SW480 (cell line): ENCODE measurements at regions not wholly inside any gene's neighbourhood (a gene's known extent, or its start where the extent isn't known, plus 50 kb on each side); places are given as distances from the start of the nearest gene placed in this dataset.
"Not testable (repeated sequence)": the region's sequence is repeated elsewhere in the genome, so short reads cannot be mapped to it uniquely, and the experiment has no call there.

Experiments used
- DNase-seq: peaks from one replicate; pipeline ENCODE4 v3.0.0-alpha.2; 2016; ENCODE audit warnings: low spot score

DNA sequence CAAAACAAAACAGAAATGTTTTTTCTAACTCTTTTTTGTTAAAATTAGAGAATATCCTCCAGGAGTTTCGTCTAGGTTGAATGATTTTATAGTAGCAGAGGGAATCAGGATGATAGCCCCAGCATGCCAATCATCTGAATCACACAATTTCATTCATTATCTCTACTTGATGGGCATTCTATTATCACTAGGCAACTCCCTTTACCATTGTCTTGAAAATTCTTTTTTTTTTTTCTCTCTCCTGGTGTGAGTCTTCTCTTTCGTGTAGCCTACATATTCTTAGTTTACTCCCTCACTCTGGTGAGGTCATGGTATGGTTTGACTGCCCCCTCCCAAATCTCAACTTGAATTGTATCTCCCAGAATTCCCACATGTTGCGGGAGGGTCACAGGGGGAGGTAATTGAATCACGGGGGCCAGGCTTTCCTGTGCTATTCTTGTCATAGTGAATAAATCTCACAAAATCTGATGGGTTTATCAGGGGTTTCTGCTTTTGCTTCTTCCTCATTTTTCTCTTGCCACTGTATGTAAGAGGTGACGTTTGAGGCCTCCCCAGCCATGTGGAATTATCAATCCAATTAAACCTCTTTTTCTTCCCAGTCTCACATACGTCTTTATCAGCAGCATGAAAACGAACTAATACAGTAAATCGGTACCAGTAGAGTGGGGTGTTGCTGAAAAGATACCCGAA lies 105.0 kb downstream of the OTUD1 start:
- no peak for DNase-seq

- not testable (repeated sequence) for DNase-seq
Measured at GRCh38 chr10:23545866-23546265, 107.0 kb downstream of the OTUD1 start.

- DNase-seq: no peak
Measured at GRCh38 chr10:23556727-23557440, 118.0 kb downstream of the OTUD1 start.

DNA sequence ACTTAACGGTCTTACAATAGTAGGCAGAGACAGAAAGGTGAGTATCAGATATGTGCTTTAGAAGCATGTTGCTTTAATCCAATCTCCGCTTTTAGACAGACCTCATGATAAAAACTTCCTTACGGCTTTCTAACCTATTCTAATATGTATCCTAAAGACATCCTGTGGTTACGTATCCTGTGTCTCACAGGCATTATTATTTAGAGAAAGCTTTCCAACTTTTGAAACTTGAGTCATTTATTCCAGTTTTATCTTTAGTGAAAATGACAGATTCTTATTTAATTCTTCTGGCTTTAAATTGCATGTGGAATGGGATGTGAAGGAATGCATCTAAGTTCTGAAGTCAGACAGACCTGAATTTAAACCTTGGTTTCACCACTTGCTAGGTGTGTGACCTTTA lies 118.9 kb downstream of the OTUD1 start:
- no peak for DNase-seq

DNA sequence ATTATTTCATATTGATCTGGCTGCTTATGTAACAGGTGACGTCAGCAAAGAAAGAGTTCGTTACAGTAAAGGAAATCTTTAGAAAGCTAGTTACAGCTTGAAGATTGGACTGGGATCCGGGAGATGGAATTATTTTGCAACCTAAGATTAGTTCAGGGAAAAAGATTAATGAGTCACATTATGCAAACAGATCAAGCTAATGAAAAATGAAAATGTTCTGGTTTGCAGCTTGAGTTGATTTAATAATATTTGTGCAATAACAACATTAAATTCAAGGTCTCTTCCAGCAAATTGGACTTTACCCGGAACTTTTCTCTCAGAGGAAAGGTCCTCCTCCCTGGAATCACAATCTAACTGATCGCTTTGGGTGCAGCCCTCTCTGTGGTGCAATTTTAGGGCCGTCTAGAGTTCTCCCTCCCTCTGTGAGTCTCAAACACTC lies 119.5 kb downstream of the OTUD1 start:
- DNase-seq: no peak

GRCh38 chr10:23568996-23569395 lies 130.1 kb downstream of the OTUD1 start:
- DNase-seq: no peak

- no peak for DNase-seq
Measured at GRCh38 chr10:23571884-23572283, 133.0 kb downstream of the OTUD1 start.

- DNase-seq: no peak
Measured at GRCh38 chr10:23581906-23582450, 143.1 kb downstream of the OTUD1 start.

DNA sequence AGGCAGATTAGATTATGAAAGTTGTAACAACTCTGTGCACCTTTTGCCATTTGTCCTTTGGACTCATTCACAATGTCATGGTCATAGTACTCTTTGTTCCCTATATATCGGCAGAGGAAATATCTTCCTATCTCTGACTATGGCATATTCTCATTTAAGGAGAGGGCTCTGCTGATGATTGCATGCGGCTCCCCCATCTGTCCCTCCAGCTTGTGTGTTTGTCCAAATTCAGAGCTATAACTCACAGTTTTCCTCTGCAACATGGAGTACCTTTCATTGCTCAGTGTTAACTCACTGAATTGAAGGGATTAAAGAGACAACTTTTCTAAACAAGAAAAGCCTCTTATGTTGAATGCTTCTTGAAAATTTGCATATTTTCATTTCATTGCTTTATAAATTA lies 145.5 kb downstream of the OTUD1 start:
- no peak for DNase-seq

GRCh38 chr10:23585186-23585585 lies 146.3 kb downstream of the OTUD1 start:
- DNase-seq: no peak

DNA sequence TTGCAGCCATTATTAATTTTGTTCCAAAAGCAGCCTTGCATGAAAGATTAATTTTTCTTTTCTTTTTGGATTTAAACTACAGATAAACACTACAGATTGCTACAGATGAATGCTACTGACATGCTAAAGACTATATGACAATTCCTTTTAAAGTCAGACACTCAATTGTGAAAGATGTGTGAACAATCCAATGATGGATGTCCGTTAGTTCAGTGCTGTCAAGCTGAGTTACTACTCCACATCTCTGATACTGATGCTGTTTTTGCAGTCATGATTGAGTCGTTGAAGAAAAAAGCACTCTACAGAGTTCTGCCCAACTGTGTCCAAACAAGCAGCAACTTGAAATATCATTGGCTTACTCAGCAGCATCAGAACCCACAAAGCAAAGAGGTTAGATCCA lies 146.8 kb downstream of the OTUD1 start:
- DNase-seq: no peak

DNA sequence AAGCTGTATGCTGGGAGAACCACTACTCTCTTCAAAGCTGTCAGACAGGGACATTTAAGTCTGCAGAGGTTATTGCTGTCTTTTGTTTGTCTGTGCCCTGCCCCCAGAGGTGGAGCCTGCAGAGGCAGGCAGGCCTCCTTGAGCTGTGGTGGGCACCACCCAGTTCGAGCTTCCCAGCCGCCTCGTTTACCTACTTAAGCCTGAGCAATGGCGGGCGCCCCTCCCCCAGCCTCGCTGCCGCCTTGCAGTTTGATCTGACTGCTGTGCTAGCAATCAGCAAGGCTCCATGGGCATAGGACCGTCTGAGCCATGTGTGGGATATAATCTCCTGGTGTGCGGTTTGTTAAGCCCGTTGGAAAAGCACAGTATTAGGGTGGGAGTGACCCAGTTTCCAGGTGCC lies 156.4 kb downstream of the OTUD1 start:
- DNase-seq: not testable (repeated sequence)

GRCh38 chr10:23604613-23605012 lies 165.7 kb downstream of the OTUD1 start:
- no peak for DNase-seq

GRCh38 chr10:23606456-23606855 lies 167.6 kb downstream of the OTUD1 start:
- no peak for DNase-seq

DNA sequence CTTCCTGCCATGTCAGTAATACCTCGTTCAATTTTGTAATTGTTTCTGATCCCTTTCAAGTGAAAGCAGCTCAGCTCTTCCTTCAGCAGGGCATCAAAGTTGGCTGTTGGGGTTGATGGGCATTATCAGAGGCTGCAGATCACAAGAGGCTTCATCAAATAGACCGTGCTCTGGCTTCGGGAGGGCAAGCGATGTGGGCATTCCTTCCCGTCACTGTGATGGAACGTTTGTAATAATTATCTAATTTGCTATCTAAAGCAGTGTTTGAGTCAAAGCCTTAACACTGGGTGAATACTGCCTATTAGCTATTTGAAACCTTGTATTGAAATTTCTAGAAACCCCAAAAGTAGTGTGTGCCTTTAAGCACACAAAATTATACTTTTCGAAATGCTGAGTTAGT lies 170.1 kb downstream of the OTUD1 start:
- no peak for DNase-seq

DNA sequence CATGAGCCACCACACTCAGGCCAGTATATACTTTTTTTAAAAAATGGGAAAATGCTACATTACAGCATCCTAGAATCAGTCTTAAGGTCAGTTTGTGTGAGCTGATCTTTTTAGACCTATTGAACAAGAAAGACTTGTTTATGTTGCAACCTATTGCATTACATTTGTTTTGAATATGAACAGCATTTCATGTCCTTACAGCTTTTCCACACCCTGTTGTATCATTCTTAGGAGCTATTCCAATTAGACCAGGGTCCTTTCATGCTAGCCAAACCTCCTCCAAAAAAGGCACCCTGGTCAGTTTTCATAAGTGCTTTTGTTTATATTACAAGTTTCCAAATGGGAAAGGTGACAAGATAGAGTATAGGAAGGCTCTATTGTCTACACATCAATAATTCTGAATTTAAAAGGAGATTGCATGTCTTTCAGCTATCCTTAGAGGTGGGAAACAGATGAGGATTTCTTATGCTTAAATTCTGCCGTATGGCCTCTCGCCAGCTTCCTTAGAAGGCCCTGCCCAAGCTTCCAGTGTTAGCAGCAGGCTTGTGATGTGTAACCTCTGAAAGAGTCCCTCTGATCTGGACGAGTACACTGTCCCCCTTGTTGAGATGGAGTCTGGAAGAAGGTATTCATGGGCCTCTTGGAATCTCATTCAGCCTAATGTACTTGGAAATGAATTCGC lies 171.9 kb downstream of the OTUD1 start:
- DNase-seq: no peak

DNA sequence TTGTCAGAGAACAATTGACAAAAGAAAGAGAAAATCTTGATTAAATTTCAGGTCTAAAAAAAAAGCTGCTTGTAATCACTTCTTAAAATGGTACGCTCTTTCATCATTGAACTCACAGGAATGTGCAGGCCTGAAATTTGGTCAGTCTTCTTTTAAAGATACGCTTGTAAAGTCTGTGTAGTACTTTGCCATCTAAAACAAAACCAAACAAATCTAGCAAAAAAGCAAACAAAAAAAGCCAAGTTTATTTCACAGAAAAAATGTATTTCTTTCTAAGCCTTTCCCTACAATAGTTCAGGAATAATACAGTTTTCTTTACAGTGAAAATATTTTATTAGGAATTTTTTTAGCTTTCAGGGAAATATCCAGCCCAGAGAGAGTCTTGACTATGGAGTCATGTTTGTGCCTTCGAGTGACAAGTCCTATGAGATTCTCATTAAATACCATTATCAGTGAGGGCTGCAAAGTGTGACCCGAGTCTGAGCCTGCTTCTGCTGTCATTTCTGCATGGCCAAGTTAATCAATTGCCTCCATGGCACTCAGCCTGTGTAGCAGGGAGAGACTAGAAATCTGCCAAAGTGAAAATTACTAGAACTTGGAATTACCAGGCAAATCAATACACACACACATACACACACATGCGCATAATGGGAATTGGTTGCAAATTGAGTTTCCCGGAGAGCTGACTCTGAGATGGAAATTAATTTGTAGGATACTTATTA lies 172.6 kb downstream of the OTUD1 start:
- DNase-seq: no peak

DNA sequence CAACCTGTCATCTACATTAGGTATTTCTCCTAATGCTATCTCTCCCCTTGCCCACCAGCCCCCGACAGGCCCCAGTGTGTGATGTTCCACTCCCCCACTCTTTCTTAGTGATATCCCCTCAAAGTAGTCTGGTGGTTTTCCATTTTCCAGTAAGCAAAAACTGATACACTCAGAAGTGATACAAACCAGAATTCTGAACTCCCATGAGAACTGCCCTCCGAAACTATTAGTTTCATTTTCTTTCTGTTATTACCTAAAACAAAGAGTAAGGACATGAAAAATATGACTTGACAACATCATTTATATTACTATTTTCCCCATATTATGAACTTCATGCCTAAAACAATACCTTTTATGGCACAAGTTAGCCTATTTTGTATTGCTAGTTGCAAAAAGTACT lies 175.0 kb downstream of the OTUD1 start:
- DNase-seq: no peak

DNA sequence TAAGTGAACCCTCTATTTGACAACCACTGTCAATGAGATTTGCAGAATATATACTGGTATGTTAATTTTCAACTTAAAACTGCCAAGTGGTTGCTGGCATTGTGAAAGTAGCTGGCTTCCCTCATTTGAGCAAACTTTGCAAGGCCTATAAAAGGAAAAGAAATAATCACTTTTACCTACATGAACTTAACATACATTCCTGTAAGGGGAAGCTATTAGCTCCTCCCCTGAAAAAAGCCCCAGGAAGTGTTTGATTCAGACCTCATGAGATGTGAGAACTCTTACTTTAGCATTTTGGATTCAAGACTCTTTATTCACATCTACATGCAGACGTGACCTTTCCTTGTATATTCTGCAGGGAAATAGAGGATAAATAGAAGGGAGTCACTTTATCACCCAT lies 175.6 kb downstream of the OTUD1 start:
- DNase-seq: no peak

DNA sequence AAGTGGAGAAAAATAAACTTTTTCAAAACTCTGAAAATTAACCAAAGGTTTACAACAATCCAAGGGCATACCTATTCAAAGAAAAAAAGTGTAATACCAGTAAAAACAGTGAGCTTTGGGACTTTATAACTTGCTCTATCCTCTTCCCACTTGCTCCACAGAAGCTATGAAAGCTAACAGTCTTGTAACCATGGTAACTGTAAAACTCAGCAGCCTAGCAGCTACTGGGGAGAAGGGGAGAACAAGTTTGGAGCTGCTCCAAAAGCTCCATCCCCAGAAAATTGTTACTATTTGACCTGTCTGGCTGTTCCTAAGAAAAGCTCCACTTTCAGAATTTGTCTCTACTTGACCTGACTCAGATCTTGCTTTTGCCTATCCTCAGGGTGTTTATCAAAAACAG lies 191.5 kb downstream of the OTUD1 start:
- DNase-seq: no peak

DNA sequence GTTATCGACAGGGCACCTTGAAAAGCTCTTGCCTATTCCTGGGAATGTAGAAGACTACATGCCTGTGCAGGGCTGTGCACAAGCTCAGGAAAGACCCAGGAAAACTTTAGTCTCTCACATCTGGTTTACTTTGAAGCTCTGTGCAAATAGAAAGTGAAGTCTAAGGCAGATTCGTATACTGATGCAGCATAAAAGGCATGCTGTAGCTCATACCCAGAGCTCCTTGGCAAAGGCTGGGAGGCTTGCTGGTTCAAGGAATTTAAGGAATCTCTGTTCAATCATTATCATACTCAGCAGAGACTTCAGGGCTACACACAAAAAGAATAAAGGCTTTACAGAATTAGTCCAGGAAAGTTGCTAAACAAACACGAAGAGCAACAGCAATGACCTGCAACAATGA lies 192.0 kb downstream of the OTUD1 start:
- DNase-seq: no peak

DNA sequence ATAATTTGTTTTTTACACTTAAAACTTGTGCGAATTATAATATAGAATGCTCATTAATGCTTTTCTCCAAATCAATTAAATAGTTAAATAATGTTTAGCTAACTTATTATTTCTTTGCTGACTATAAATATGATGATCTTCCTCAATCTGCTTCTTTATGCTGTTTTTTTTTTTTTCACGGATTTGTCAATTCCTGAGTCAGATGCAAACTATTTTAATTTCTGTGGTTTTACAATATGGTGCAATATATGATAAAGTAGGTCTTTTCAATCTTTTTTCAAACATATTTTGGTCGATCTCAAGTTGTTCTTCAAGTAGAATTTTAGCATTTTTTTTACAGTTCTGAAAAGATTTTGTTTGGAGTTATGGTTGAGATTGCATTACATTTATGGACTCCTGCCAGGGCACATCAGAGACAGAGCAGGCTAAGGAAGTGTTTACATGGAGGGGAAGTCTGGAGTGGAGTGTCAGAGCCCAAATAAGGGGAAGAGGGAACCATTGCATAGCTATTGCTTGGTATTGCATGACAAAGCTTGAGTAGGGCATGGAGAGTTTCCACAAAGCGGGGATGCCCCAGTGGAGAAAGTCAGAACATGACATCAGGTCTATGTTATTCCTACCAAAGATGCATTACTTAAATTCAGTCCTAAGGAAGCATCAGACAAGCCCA lies 204.4 kb downstream of the OTUD1 start:
- DNase-seq: no peak
